Activated naive CD4-positive, alpha-beta T cell treated with Interleukin-2 at 50 U/mL for 16 hours (primary cell): ENCODE measurements at regions not wholly inside any gene's neighbourhood (a gene's known extent, or its start where the extent isn't known, plus 50 kb on each side); places are given as distances from the start of the nearest gene placed in this dataset.

ENCODE experiments used
- DNase-seq: peaks from one replicate; pipeline ENCODE4 v3.0.0-alpha.2; 2020

- DNase-seq, result no peak
Measured at GRCh38 chr18:3360211-3360610, 89.8 kb upstream of the TGIF1 start.

- DNase-seq, result no peak
Measured at GRCh38 chr18:3367491-3368091, 82.4 kb upstream of the TGIF1 start.

GRCh38 chr18:3368193-3368592 lies 81.8 kb upstream of the TGIF1 start:
- DNase-seq, result no peak

- DNase-seq, result no peak
Measured at GRCh38 chr18:3379685-3380084, 70.3 kb upstream of the TGIF1 start.

- peak; percentile 34 for DNase-seq
Measured at GRCh38 chr18:3380384-3380961, 69.5 kb upstream of the TGIF1 start.

- no peak for DNase-seq
Measured at GRCh38 chr18:3383381-3383915, 66.5 kb upstream of the TGIF1 start.

GRCh38 chr18:3384664-3385563 lies 65.1 kb upstream of the TGIF1 start:
- no peak for DNase-seq

- no peak for DNase-seq
Measured at GRCh38 chr18:3388323-3388722, 61.6 kb upstream of the TGIF1 start.

- no peak for DNase-seq
Measured at GRCh38 chr18:3388980-3389379, 61.0 kb upstream of the TGIF1 start.

- no peak for DNase-seq
Measured at GRCh38 chr18:3389977-3390376, 60.0 kb upstream of the TGIF1 start.

- no peak for DNase-seq
Measured at GRCh38 chr18:3391704-3392466, 58.1 kb upstream of the TGIF1 start.

GRCh38 chr18:3392467-3392855 lies 57.5 kb upstream of the TGIF1 start:
- no peak for DNase-seq

- DNase-seq, result no peak
Measured at GRCh38 chr18:3394648-3395047, 55.3 kb upstream of the TGIF1 start.

- DNase-seq, result no peak
Measured at GRCh38 chr18:3395466-3395865, 54.5 kb upstream of the TGIF1 start.

- DNase-seq, result no peak
Measured at GRCh38 chr18:3397031-3397750, 52.8 kb upstream of the TGIF1 start.

- DNase-seq, result no peak
Measured at GRCh38 chr18:3397786-3398185, 52.2 kb upstream of the TGIF1 start.
